Peyer's patch (tissue), 4 donors: ENCODE measurements at regions not wholly inside any gene's neighbourhood (a gene's known extent, or its start where the extent isn't known, plus 50 kb on each side); places are given as distances from the start of the nearest gene placed in this dataset.
A peak's percentile ranks its signal among the peaks of the same experiment; 100 is the strongest.

Experiments
- DNase-seq, 3 donors: peaks; one replicate each; pipeline ENCODE4 v3.0.0-alpha.2; 2017 to 2019
- H3K27ac ChIP-seq, 4 donors: fragments of 200-600 bp; sonication (generic); one replicate each; pipeline ENCODE4 v1.5.1; 2016 to 2019
- H3K27me3 ChIP-seq, 2 donors: fragments of 200-600 bp; sonication (generic); one replicate each; pipeline ENCODE4 v1.5.1; 2019
- H3K36me3 ChIP-seq, 3 donors: fragments of 200-600 bp; sonication (generic); one replicate each; pipeline ENCODE4 v1.5.1; 2016 to 2019
- H3K4me1 ChIP-seq, 4 donors: fragments of 200-600 bp; sonication (generic); one replicate each; pipeline ENCODE4 v1.5.1; 2016 to 2019
- H3K4me3 ChIP-seq, 4 donors: fragments of 200-600 bp; sonication (generic); 1 replicate in 3 of 4; 2 replicates in 1 of 4; pipeline ENCODE4 v1.5.1; 2016 to 2019; ENCODE audit warnings: mild to moderate bottlenecking in 1 of 4
- H3K9me3 ChIP-seq, 4 donors: fragments of 200-600 bp; sonication (generic); one replicate each; pipeline ENCODE4 v1.5.1; 2016 to 2019; ENCODE audit warnings: mild to moderate bottlenecking in 1 of 4
- POLR2A ChIP-seq, 2 donors: fragments of 450-650 bp; IDR thresholded peaks; one replicate each; pipeline ENCODE4 v1.5.1; 2017; ENCODE audit warnings: antibody characterized with exemption in 2 of 2, mild to moderate bottlenecking in 2 of 2, moderate library complexity in 2 of 2
- TF ChIP-seq, protein P1 (sequence below), 6 experiments: fragments of 450-650 bp in 4 of 6; fragments of 200-600 bp in 2 of 6; sonication (generic) in 1 of 6; IDR thresholded peaks; one replicate each; pipeline ENCODE4 v1.5.1; 2017 to 2019; ENCODE audit warnings: antibody characterized with exemption in 6 of 6, mild to moderate bottlenecking in 3 of 6, moderate library complexity in 1 of 6

DNA sequence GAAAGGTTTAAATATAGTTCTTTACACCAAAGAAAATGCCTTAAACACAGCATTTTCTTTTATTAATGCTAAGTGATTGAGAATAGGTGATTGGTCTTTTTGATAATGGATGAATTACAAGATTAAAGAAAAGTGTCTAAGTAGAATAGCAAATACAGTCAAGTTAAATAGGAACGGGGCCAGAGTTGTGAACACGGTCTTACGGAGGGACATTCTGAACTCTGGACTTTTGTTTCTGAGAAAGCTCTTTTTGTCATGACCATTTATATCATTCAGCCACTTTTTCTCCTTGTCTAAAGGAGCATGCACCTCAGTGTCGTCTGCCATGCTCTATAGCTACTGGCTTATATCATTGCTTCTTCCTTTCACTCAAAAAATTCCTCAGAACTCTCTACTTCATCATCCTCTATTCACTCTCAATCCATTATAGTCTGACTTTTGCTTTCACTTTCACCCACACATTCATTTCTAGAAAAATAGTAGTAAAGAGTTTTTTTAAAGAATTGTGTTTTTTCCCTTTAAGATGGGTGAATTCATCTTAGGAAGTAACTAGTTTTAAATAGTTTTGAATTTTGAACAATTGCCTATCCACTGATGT lies 263.0 kb upstream of the FBXL7 start:
- Histone ChIP-seq H3K9me3 (peaks cover 0 to 4% (median 0%) of the 10 kb centered on the region in 4 donors), H3K27ac (no peak overlapping the region), H3K36me3 (no peaks in the 10 kb centered on the region), H3K27me3 (no peaks in the 10 kb centered on the region), H3K4me1 (no peaks in the 10 kb centered on the region), H3K4me3 (no peak overlapping the region)
- no peak for DNase-seq
- TF ChIP-seq, protein P1, sequence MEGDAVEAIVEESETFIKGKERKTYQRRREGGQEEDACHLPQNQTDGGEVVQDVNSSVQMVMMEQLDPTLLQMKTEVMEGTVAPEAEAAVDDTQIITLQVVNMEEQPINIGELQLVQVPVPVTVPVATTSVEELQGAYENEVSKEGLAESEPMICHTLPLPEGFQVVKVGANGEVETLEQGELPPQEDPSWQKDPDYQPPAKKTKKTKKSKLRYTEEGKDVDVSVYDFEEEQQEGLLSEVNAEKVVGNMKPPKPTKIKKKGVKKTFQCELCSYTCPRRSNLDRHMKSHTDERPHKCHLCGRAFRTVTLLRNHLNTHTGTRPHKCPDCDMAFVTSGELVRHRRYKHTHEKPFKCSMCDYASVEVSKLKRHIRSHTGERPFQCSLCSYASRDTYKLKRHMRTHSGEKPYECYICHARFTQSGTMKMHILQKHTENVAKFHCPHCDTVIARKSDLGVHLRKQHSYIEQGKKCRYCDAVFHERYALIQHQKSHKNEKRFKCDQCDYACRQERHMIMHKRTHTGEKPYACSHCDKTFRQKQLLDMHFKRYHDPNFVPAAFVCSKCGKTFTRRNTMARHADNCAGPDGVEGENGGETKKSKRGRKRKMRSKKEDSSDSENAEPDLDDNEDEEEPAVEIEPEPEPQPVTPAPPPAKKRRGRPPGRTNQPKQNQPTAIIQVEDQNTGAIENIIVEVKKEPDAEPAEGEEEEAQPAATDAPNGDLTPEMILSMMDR (IDR thresholded peaks at IDR 0.05), result no peak
- no peak for TF ChIP-seq POLR2A (IDR thresholded peaks at IDR 0.05)

DNA sequence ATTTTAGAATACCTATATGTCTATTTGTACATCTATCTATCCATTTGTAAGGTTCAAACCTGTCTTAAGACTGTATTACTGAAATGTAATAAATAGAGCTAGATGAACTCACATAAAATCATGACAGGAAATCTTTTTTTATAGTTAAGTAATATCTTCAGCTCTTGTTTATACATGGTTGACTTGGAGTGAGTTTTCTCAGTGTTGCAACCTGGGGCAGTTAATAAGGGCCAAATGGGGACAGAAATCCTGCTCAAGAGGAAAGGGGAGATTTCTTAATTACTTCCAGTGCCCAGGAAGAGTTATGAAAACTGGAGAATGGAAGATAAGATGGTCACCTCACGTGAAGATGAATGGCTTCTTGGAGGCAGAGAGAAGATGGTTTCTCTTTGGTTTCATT lies 265.1 kb upstream of the FBXL7 start:
- H3K9me3 ChIP-seq, result no peaks in the 10 kb centered on the region
- H3K4me1 ChIP-seq, result no peaks in the 10 kb centered on the region
- DNase-seq, result no peak
- H3K4me3 ChIP-seq, result no peak overlapping the region
- no peak overlapping the region for H3K27ac ChIP-seq
- H3K27me3 ChIP-seq, result no peaks in the 10 kb centered on the region
- no peak for TF ChIP-seq POLR2A (IDR thresholded peaks at IDR 0.05)
- TF ChIP-seq, protein P1 (IDR thresholded peaks at IDR 0.05), result no peak
- no peaks in the 10 kb centered on the region for H3K36me3 ChIP-seq

DNA sequence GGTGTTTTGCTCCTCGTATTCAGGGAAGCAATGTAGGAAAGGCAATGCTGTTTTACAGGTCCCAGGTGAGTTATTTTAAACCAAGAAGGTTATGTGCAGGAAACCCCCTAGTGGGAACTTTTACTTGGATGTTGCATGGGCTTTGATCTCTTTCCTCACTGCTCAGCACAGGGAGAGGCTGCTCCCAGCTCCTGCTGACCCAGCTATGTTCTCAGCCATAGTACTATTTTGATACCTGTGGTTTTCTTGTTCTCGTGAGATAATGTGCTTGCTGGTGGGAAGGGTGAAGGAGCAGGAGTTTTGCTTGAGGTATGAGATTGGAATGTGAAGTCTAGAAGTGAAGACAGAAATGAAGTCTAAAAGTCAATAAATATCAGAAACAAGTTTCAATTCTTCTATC lies 265.6 kb upstream of the FBXL7 start:
- Histone ChIP-seq H3K4me1 (no peaks in the 10 kb centered on the region), H3K27me3 (no peaks in the 10 kb centered on the region), H3K27ac (no peak overlapping the region), H3K36me3 (no peaks in the 10 kb centered on the region), H3K4me3 (no peak overlapping the region), H3K9me3 (no peaks in the 10 kb centered on the region)
- no peak for DNase-seq
- TF ChIP-seq, protein P1 (IDR thresholded peaks at IDR 0.05), result no peak
- TF ChIP-seq POLR2A (IDR thresholded peaks at IDR 0.05), result no peak

DNA sequence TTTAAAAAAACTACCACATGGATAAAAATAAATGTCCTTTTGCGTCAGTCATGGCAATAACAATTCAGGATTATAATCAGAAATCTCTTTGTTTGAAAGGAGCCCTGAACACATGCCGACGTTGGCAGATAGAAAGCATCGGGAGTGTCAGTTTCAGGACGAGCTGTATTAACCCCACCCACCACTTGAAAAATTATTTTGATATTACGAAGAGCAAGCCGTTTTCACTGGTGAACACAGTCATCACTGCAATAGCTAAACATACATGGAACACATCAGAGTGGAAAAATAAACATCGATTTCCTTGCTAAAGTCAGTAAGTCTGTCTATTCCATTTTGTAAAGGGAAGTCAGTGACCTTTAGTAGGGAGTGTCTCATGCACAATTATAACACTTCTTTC lies 266.4 kb upstream of the FBXL7 start:
- no peaks in the 10 kb centered on the region for H3K9me3 ChIP-seq
- H3K36me3 ChIP-seq, result no peaks in the 10 kb centered on the region
- TF ChIP-seq POLR2A (IDR thresholded peaks at IDR 0.05), result no peak
- TF ChIP-seq, protein P1 (IDR thresholded peaks at IDR 0.05), result no peak
- no peak for DNase-seq
- H3K4me3 ChIP-seq, result no peak overlapping the region
- peak overlapping the region in 1 of 4 donors; percentile 3 for H3K27ac ChIP-seq
- no peaks in the 10 kb centered on the region for H3K27me3 ChIP-seq
- H3K4me1 ChIP-seq, result no peaks in the 10 kb centered on the region

DNA sequence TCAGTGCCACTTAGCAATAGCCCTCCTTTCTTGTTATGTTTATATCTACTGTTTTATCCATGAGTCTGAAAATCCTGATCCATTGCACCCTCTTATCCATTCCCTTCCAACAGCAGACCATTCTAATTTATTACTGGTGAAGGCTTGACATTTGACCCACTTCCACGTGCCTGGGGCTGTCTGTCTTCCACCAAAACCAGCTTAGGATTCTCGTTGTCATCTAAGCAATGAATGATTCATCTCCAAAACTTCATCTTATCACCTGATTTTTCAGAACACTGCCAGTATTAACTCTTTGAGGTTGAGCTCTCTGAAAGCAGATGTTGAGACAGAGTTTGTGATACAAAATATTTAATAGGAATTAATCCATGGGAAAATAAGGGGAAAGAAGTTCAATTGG lies 277.8 kb upstream of the FBXL7 start:
- TF ChIP-seq, protein P1 (IDR thresholded peaks at IDR 0.05), result no peak
- TF ChIP-seq POLR2A (IDR thresholded peaks at IDR 0.05), result no peak
- Histone ChIP-seq H3K9me3 (no peaks in the 10 kb centered on the region), H3K4me3 (no peak overlapping the region), H3K36me3 (no peaks in the 10 kb centered on the region), H3K4me1 (no peaks in the 10 kb centered on the region), H3K27ac (no peak overlapping the region), H3K27me3 (no peaks in the 10 kb centered on the region)
- DNase-seq, result no peak
